Kidney capillary endothelial cell (primary cell): ENCODE measurements at regions not wholly inside any gene's neighbourhood (a gene's known extent, or its start where the extent isn't known, plus 50 kb on each side); places are given as distances from the start of the nearest gene placed in this dataset.

Experiments
- DNase-seq: peaks from one replicate; pipeline ENCODE4 v3.0.0-alpha.2; 2018; ENCODE audit warnings: low spot score

- DNase-seq: no peak
Measured at GRCh38 chr13:106297283-106297682, 238.2 kb downstream of the EFNB2 start.

- no peak for DNase-seq
Measured at GRCh38 chr13:106296723-106297122, 238.7 kb downstream of the EFNB2 start.

GRCh38 chr13:106295971-106296370 lies 239.5 kb downstream of the EFNB2 start:
- no peak for DNase-seq

GRCh38 chr13:106291006-106291405 lies 244.5 kb downstream of the EFNB2 start:
- no peak for DNase-seq

- no peak for DNase-seq
Measured at GRCh38 chr13:106287351-106287750, 248.1 kb downstream of the EFNB2 start.

GRCh38 chr13:106286811-106287210 lies 248.7 kb downstream of the EFNB2 start:
- no peak for DNase-seq

GRCh38 chr13:106284358-106284757 lies 251.1 kb downstream of the EFNB2 start:
- no peak for DNase-seq

- DNase-seq: no peak
Measured at GRCh38 chr13:106281426-106281825, 254.0 kb downstream of the EFNB2 start.

- no peak for DNase-seq
Measured at GRCh38 chr13:106277484-106278154, 257.8 kb downstream of the EFNB2 start.

- DNase-seq: no peak
Measured at GRCh38 chr13:106276876-106277275, 258.6 kb downstream of the EFNB2 start.

GRCh38 chr13:106275446-106276032 lies 259.9 kb downstream of the EFNB2 start:
- DNase-seq: no peak

GRCh38 chr13:106274551-106275203 lies 260.8 kb downstream of the EFNB2 start:
- no peak for DNase-seq

- no peak for DNase-seq
Measured at GRCh38 chr13:106263801-106264200, 271.7 kb downstream of the EFNB2 start.

GRCh38 chr13:106262886-106263285 lies 272.6 kb downstream of the EFNB2 start:
- no peak for DNase-seq

- DNase-seq: no peak
Measured at GRCh38 chr13:106261450-106261849, 274.0 kb downstream of the EFNB2 start.

- DNase-seq: no peak
Measured at GRCh38 chr13:106260352-106260751, 275.1 kb downstream of the EFNB2 start.

- DNase-seq: no peak
Measured at GRCh38 chr13:106259928-106260327, 275.5 kb downstream of the EFNB2 start.

- no peak for DNase-seq
Measured at GRCh38 chr13:106246666-106247188, 288.7 kb downstream of the EFNB2 start.

- DNase-seq: no peak
Measured at GRCh38 chr13:106246242-106246641, 289.2 kb downstream of the EFNB2 start.

GRCh38 chr13:106243011-106243565 lies 292.4 kb downstream of the EFNB2 start:
- DNase-seq: no peak

GRCh38 chr13:106241974-106242953 lies 293.2 kb downstream of the EFNB2 start:
- no peak for DNase-seq

GRCh38 chr13:106238690-106239089 lies 296.8 kb downstream of the EFNB2 start:
- no peak for DNase-seq
